GM23338 (cell line): ENCODE measurements at regions not wholly inside any gene's neighbourhood (a gene's known extent, or its start where the extent isn't known, plus 50 kb on each side); places are given as distances from the start of the nearest gene placed in this dataset.
A peak's percentile ranks its signal among the peaks of the same experiment; 100 is the strongest.

Source experiments
- ATAC-seq: fragments of 200-7000 bp; cut with Tn5 transposase; 3 replicates; pipeline ENCODE4 v1.9.1; 2020
- DNase-seq: peaks from one replicate; pipeline ENCODE4 v3.0.0-alpha.2; 2015; ENCODE audit warnings: low spot score
- H2AFZ ChIP-seq: fragments of 200-600 bp; sonication (generic); 2 replicates; pipeline ENCODE4 v1.8.0; 2016; ENCODE audit warnings: antibody characterized with exemption, mild to moderate bottlenecking, moderate library complexity
- H3F3A ChIP-seq: fragments of 200-600 bp; sonication (generic); replicated peaks from 2 replicates; pipeline ENCODE4 v1.8.0; 2017; ENCODE audit warnings: antibody characterized with exemption, mixed run types, low read depth
- H3K27ac ChIP-seq: fragments of 200-600 bp; sonication (generic); 2 replicates; pipeline ENCODE4 v1.6.1; 2016; ENCODE audit warnings: low read depth
- H3K27me3 ChIP-seq: fragments of 200-600 bp; sonication (generic); 2 replicates; pipeline ENCODE4 v1.8.0; 2016; ENCODE audit warnings: mild to moderate bottlenecking, mixed run types, moderate library complexity; ENCODE audit not compliant: insufficient read depth
- H3K36me3 ChIP-seq: fragments of 200-600 bp; sonication (generic); 2 replicates; pipeline ENCODE4 v1.8.0; 2016; ENCODE audit warnings: mild to moderate bottlenecking; ENCODE audit not compliant: insufficient read depth
- H3K4me1 ChIP-seq: fragments of 200-600 bp; sonication (generic); 2 replicates; pipeline ENCODE4 v1.8.0; 2016; ENCODE audit warnings: mild to moderate bottlenecking, moderate library complexity; ENCODE audit not compliant: insufficient read depth
- H3K4me2 ChIP-seq: fragments of 200-600 bp; sonication (generic); 2 replicates; pipeline ENCODE4 v1.7.1; 2017; ENCODE audit warnings: mixed run types
- H3K4me3 ChIP-seq: fragments of 200-600 bp; sonication (generic); 2 replicates; pipeline ENCODE4 v1.6.1; 2016; ENCODE audit warnings: mixed run types
- H3K79me2 ChIP-seq: fragments of 200-600 bp; sonication (generic); replicated peaks from 2 replicates; pipeline ENCODE4 v1.8.0; 2017; ENCODE audit warnings: mild to moderate bottlenecking; ENCODE audit not compliant: insufficient read depth
- H3K9me2 ChIP-seq: fragments of 200-600 bp; sonication (generic); 2 replicates; pipeline ENCODE4 v1.8.0; 2017; ENCODE audit not compliant: insufficient read depth
- H4K20me1 ChIP-seq: fragments of 200-600 bp; sonication (generic); replicated peaks from 2 replicates; pipeline ENCODE4 v1.8.0; 2017; ENCODE audit warnings: mild to moderate bottlenecking; ENCODE audit not compliant: insufficient read depth
- H3K27ac Mint-ChIP-seq: 2 replicates; pipeline ENCODE4 v1.8.0; 2020; ENCODE audit warnings: inconsistent platforms, mild to moderate bottlenecking, moderate library complexity, mixed read lengths
- H3K27me3 Mint-ChIP-seq: 3 replicates; pipeline ENCODE4 v1.8.0; 2022; ENCODE audit warnings: low read depth, mild to moderate bottlenecking, moderate library complexity, mixed read lengths, inconsistent platforms; ENCODE audit not compliant: insufficient read depth, poor library complexity
- H3K36me3 Mint-ChIP-seq: 3 replicates; pipeline ENCODE4 v1.8.0; 2021; ENCODE audit warnings: low read depth, mild to moderate bottlenecking, inconsistent platforms, moderate library complexity, mixed read lengths
- H3K4me1 Mint-ChIP-seq: 3 replicates; pipeline ENCODE4 v1.8.0; 2020; ENCODE audit warnings: mild to moderate bottlenecking, inconsistent platforms, mixed read lengths
- H3K4me3 Mint-ChIP-seq: 3 replicates; pipeline ENCODE4 v1.8.0; 2021; ENCODE audit warnings: moderate library complexity, mild to moderate bottlenecking, inconsistent platforms, mixed read lengths
- H3K9me3 Mint-ChIP-seq: 3 replicates; pipeline ENCODE4 v1.8.0; 2020; ENCODE audit warnings: moderate library complexity, mild to moderate bottlenecking, inconsistent platforms, mixed read lengths
- CREB1 ChIP-seq: fragments of 250-450 bp; sonication (Bioruptor Pico); IDR thresholded peaks from 2 replicates; pipeline ENCODE4 v1.5.0; 2020; ENCODE audit warnings: low read depth, mild to moderate bottlenecking, moderate library complexity
- CTCF ChIP-seq, 2 experiments: fragments of 200-600 bp in 1 of 2; sonication (generic) in 1 of 2; conservative IDR thresholded peaks; 2 replicates each; pipeline versions ENCODE4 v1.5.1 to v1.6.1; 2016 to 2017; ENCODE audit warnings: antibody characterized with exemption in 2 of 2, low read depth in 2 of 2, mild to moderate bottlenecking in 2 of 2, moderate library complexity in 1 of 2
- EZH2 ChIP-seq: fragments of 200-600 bp; sonication (generic); IDR thresholded peaks from one replicate; pipeline ENCODE4 v1.8.0; 2017; ENCODE audit warnings: antibody characterized with exemption, mild to moderate bottlenecking, low read depth; ENCODE audit not compliant: unreplicated experiment
- EZH2phosphoT487 ChIP-seq: fragments of 200-600 bp; sonication (generic); IDR thresholded peaks from one replicate; pipeline ENCODE4 v1.8.1; 2018; ENCODE audit warnings: antibody characterized with exemption; ENCODE audit not compliant: unreplicated experiment
- JUNB ChIP-seq: IDR thresholded peaks from one replicate; pipeline ENCODE4 v1.6.1; 2016; ENCODE audit warnings: antibody characterized with exemption; ENCODE audit not compliant: unreplicated experiment
- NANOG ChIP-seq: IDR thresholded peaks from 2 replicates; pipeline ENCODE4 v1.6.1; 2016; ENCODE audit warnings: antibody characterized with exemption, borderline replicate concordance
- POLR2AphosphoS5 ChIP-seq: IDR thresholded peaks from 2 replicates; pipeline ENCODE4 v1.6.1; 2016; ENCODE audit warnings: antibody characterized with exemption, low read depth
- REST ChIP-seq: IDR thresholded peaks from one replicate; pipeline ENCODE4 v1.6.1; 2018; ENCODE audit warnings: antibody characterized with exemption; ENCODE audit not compliant: unreplicated experiment
- STAT1 ChIP-seq: IDR thresholded peaks from one replicate; pipeline ENCODE4 v1.6.1; 2016; ENCODE audit warnings: antibody characterized with exemption; ENCODE audit not compliant: unreplicated experiment
- ZNF114 ChIP-seq: fragments of 250-450 bp; sonication (Bioruptor Pico); IDR thresholded peaks from 2 replicates; pipeline ENCODE4 v1.5.0; 2020; ENCODE audit warnings: mild to moderate bottlenecking, moderate library complexity
- ZNF331 ChIP-seq: fragments of 250-450 bp; sonication (Bioruptor Pico); IDR thresholded peaks from 2 replicates; pipeline ENCODE4 v1.5.0; 2020; ENCODE audit warnings: low read depth, mild to moderate bottlenecking, moderate library complexity
- TF ChIP-seq, protein P1 (sequence below): IDR thresholded peaks from 2 replicates; pipeline ENCODE4 v1.6.1; 2016; ENCODE audit warnings: antibody characterized with exemption
- TF ChIP-seq, protein P2 (sequence below): fragments of 250-450 bp; sonication (Bioruptor Pico); IDR thresholded peaks from 2 replicates; pipeline ENCODE4 v1.5.0; 2020; ENCODE audit warnings: mild to moderate bottlenecking, moderate library complexity

DNA sequence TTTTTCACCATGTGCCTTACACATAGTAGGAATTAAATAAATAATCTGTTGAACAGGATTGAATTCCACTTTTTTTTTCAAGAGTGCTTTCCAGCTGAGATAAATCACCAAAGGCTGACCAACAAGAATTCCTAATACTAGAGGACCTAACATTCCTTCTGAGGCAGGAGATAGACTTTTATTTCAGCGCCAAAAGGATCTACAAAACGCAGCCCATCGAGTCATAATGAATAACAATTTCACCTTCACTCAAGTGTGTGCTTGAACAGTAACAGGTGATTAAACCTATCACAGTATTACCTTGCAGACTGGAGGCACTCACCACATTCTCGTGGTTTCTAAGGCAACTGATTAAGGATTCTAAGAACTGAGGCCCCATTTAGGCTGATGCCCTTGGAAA is 224.3 kb upstream of the ATP2B1 start:
- H3K4me1 ChIP-seq, result peaks cover 15% of the 10 kb centered on the region
- H3K36me3 ChIP-seq, result no peaks in the 10 kb centered on the region
- no peak overlapping the region for H3K4me2 ChIP-seq
- Mint-ChIP-seq H3K4me3 (no peak overlapping the region), H3K9me3 (no peaks in the 10 kb centered on the region), H3K4me1 (peaks cover 20% of the 10 kb centered on the region), H3K36me3 (no peaks in the 10 kb centered on the region), H3K27me3 (no peaks in the 10 kb centered on the region), H3K27ac (no peak overlapping the region)
- no peak overlapping the region for H3K4me3 ChIP-seq
- H3K79me2 ChIP-seq, result no peaks in the 10 kb centered on the region
- no peaks in the 10 kb centered on the region for H3K9me2 ChIP-seq
- TF ChIP-seq, protein P1, sequence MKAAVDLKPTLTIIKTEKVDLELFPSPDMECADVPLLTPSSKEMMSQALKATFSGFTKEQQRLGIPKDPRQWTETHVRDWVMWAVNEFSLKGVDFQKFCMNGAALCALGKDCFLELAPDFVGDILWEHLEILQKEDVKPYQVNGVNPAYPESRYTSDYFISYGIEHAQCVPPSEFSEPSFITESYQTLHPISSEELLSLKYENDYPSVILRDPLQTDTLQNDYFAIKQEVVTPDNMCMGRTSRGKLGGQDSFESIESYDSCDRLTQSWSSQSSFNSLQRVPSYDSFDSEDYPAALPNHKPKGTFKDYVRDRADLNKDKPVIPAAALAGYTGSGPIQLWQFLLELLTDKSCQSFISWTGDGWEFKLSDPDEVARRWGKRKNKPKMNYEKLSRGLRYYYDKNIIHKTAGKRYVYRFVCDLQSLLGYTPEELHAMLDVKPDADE, result no peak
- TF ChIP-seq ZNF331 (no peak), JUNB (no peak), CTCF (conservative IDR thresholded peaks at IDR 0.05; ENCODE audit: low read depth in 2 of 2) (no peak), CREB1 (CRISPR knock-in tag) (no peak), POLR2AphosphoS5 (no peak), EZH2 (no peak), REST (no peak), STAT1 (no peak), NANOG (no peak), ZNF114 (no peak), EZH2phosphoT487 (no peak)
- TF ChIP-seq, protein P2, sequence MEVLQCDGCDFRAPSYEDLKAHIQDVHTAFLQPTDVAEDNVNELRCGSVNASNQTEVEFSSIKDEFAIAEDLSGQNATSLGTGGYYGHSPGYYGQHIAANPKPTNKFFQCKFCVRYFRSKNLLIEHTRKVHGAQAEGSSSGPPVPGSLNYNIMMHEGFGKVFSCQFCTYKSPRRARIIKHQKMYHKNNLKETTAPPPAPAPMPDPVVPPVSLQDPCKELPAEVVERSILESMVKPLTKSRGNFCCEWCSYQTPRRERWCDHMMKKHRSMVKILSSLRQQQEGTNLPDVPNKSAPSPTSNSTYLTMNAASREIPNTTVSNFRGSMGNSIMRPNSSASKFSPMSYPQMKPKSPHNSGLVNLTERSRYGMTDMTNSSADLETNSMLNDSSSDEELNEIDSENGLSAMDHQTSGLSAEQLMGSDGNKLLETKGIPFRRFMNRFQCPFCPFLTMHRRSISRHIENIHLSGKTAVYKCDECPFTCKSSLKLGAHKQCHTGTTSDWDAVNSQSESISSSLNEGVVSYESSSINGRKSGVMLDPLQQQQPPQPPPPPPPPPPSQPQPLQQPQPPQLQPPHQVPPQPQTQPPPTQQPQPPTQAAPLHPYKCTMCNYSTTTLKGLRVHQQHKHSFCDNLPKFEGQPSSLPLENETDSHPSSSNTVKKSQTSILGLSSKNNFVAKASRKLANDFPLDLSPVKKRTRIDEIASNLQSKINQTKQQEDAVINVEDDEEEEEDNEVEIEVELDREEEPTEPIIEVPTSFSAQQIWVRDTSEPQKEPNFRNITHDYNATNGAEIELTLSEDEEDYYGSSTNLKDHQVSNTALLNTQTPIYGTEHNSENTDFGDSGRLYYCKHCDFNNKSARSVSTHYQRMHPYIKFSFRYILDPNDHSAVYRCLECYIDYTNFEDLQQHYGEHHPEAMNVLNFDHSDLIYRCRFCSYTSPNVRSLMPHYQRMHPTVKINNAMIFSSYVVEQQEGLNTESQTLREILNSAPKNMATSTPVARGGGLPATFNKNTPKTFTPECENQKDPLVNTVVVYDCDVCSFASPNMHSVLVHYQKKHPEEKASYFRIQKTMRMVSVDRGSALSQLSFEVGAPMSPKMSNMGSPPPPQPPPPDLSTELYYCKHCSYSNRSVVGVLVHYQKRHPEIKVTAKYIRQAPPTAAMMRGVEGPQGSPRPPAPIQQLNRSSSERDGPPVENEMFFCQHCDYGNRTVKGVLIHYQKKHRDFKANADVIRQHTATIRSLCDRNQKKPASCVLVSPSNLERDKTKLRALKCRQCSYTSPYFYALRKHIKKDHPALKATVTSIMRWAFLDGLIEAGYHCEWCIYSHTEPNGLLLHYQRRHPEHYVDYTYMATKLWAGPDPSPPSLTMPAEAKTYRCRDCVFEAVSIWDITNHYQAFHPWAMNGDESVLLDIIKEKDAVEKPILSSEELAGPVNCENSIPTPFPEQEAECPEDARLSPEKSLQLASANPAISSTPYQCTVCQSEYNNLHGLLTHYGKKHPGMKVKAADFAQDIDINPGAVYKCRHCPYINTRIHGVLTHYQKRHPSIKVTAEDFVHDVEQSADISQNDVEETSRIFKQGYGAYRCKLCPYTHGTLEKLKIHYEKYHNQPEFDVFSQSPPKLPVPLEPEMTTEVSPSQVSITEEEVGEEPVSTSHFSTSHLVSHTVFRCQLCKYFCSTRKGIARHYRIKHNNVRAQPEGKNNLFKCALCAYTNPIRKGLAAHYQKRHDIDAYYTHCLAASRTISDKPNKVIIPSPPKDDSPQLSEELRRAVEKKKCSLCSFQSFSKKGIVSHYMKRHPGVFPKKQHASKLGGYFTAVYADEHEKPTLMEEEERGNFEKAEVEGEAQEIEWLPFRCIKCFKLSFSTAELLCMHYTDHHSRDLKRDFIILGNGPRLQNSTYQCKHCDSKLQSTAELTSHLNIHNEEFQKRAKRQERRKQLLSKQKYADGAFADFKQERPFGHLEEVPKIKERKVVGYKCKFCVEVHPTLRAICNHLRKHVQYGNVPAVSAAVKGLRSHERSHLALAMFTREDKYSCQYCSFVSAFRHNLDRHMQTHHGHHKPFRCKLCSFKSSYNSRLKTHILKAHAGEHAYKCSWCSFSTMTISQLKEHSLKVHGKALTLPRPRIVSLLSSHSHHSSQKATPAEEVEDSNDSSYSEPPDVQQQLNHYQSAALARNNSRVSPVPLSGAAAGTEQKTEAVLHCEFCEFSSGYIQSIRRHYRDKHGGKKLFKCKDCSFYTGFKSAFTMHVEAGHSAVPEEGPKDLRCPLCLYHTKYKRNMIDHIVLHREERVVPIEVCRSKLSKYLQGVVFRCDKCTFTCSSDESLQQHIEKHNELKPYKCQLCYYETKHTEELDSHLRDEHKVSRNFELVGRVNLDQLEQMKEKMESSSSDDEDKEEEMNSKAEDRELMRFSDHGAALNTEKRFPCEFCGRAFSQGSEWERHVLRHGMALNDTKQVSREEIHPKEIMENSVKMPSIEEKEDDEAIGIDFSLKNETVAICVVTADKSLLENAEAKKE (CRISPR knock-in tag), result no peak
- H3K27me3 ChIP-seq, result no peaks in the 10 kb centered on the region
- ATAC-seq (no peak), DNase-seq (no peak)
- H4K20me1 ChIP-seq, result no peaks in the 10 kb centered on the region
- peak overlapping the region; percentile 11; the same call in 1 of the 2 replicates for H2AFZ ChIP-seq
- no peak overlapping the region for H3K27ac ChIP-seq
- no peaks in the 10 kb centered on the region for H3F3A ChIP-seq
